HL-60 (cell line): ENCODE measurements at regions not wholly inside any gene's neighbourhood (a gene's known extent, or its start where the extent isn't known, plus 50 kb on each side); places are given as distances from the start of the nearest gene placed in this dataset.

ENCODE experiments used
- DNase-seq, 2 experiments: peaks; one replicate each; pipeline ENCODE4 v3.0.0-alpha.2; 2010 to 2020; ENCODE audit warnings: low read depth in 1 of 2, low spot score in 1 of 2
- H3K27ac ChIP-seq: fragments of 250-450 bp; sonication (Bioruptor Pico); replicated peaks from 2 replicates; pipeline ENCODE4 v1.5.1; 2020; ENCODE audit warnings: mild to moderate bottlenecking, moderate library complexity
- H3K27me3 ChIP-seq: fragments of 250-450 bp; sonication (Bioruptor Pico); 2 replicates; pipeline ENCODE4 v1.5.1; 2021; ENCODE audit warnings: mild to moderate bottlenecking, moderate library complexity; ENCODE audit not compliant: insufficient read depth, poor library complexity, severe bottlenecking
- H3K4me3 ChIP-seq: replicated peaks from 2 replicates; pipeline ENCODE4 v1.5.1; 2011; ENCODE audit warnings: mild to moderate bottlenecking, control low read depth, low read length; ENCODE audit not compliant: insufficient read depth
- GABPA ChIP-seq: IDR thresholded peaks from 2 replicates; pipeline ENCODE4 v1.6.1; 2012; ENCODE audit warnings: low read depth
- POLR2AphosphoS5 ChIP-seq: IDR thresholded peaks from 2 replicates; pipeline ENCODE4 v1.6.1; 2012; ENCODE audit warnings: low read depth
- REST ChIP-seq: IDR thresholded peaks from 2 replicates; pipeline ENCODE4 v1.6.1; 2012; ENCODE audit warnings: low read depth; ENCODE audit not compliant: insufficient replicate concordance
- SPI1 ChIP-seq: IDR thresholded peaks from 2 replicates; pipeline ENCODE4 v1.6.1; 2012; ENCODE audit warnings: low read depth, mild to moderate bottlenecking, borderline replicate concordance
- TF ChIP-seq, protein P1 (sequence below): IDR thresholded peaks from one replicate; pipeline ENCODE4 v1.5.1; 2011; ENCODE audit warnings: low read length, control low read depth, inconsistent platforms; ENCODE audit not compliant: insufficient read depth

DNA sequence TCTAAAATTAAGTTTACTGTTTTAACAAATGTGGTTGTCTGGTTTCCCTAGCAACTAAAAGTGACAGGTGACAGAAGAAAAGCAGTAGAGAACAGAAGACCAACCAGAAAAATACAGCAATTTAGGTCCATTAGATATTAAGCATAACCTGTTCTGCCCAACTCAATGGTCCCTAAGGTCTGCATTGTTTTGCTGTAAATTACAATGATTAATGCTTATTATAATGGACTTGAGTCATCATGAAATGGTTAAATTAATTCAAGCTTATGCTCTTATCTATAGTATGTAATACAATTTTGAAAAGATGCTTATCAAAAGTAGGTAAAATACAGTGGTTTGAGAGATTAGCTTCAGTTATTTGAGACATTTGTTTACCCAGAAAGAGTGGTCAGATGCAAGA lies 378.0 kb downstream of the GRB14 start:
- Histone ChIP-seq H3K27ac (no peak overlapping the region), H3K27me3 (no peaks in the 10 kb centered on the region), H3K4me3 (no peak overlapping the region)
- no peak for DNase-seq
- no peak for TF ChIP-seq GABPA
- TF ChIP-seq POLR2AphosphoS5, result no peak
- TF ChIP-seq, protein P1, sequence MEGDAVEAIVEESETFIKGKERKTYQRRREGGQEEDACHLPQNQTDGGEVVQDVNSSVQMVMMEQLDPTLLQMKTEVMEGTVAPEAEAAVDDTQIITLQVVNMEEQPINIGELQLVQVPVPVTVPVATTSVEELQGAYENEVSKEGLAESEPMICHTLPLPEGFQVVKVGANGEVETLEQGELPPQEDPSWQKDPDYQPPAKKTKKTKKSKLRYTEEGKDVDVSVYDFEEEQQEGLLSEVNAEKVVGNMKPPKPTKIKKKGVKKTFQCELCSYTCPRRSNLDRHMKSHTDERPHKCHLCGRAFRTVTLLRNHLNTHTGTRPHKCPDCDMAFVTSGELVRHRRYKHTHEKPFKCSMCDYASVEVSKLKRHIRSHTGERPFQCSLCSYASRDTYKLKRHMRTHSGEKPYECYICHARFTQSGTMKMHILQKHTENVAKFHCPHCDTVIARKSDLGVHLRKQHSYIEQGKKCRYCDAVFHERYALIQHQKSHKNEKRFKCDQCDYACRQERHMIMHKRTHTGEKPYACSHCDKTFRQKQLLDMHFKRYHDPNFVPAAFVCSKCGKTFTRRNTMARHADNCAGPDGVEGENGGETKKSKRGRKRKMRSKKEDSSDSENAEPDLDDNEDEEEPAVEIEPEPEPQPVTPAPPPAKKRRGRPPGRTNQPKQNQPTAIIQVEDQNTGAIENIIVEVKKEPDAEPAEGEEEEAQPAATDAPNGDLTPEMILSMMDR, result no peak
- TF ChIP-seq REST, result no peak
- TF ChIP-seq SPI1, result no peak

DNA sequence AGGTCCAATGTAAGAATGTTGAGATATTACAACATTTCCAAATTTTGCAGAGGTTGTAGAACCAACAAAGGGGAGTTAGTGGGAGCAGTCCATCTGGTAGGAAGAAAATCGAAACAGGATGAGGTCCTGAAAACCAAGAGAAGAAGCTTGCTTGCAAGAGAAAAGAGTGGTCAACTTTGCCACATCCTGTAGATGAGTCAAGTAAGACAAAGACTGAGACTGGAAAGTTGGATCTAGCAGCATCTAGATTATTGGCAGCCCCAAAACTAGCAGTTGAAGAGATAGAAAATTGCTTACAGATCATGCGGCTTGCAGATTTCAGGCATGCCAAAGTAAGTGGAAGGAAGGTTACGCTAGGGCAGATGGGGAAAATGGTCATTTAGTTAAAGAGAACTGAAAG lies 378.9 kb downstream of the GRB14 start:
- no peak overlapping the region for H3K27ac ChIP-seq
- no peaks in the 10 kb centered on the region for H3K27me3 ChIP-seq
- no peak overlapping the region for H3K4me3 ChIP-seq
- no peak for TF ChIP-seq GABPA
- TF ChIP-seq REST, result no peak
- TF ChIP-seq POLR2AphosphoS5, result no peak
- TF ChIP-seq, protein P1, result no peak
- no peak for TF ChIP-seq SPI1
- no peak for DNase-seq

DNA sequence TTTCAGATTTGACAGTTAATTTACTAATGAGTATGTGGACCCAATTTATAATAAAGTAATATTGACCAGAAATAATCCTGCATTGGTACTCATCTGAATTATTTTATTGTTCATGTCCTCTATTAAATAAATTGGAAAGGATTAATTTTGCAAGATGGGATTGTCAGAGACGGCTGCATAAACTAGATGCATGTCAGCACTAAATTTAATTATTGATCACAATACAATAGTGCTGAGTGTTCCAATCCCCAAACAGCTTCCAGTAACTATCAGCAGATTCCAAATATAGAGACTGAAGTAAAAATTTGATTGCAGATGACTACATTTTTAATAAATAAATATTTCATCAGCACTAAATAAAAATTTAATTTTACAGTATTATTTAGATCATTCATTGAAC lies 387.2 kb downstream of the GRB14 start:
- DNase-seq, result no peak
- no peak overlapping the region for H3K27ac ChIP-seq
- no peaks in the 10 kb centered on the region for H3K27me3 ChIP-seq
- no peak overlapping the region for H3K4me3 ChIP-seq
- no peak for TF ChIP-seq GABPA
- no peak for TF ChIP-seq REST
- TF ChIP-seq, protein P1, result no peak
- TF ChIP-seq POLR2AphosphoS5, result no peak
